GM23248 (cell line): ENCODE measurements at regions not wholly inside any gene's neighbourhood (a gene's known extent, or its start where the extent isn't known, plus 50 kb on each side); places are given as distances from the start of the nearest gene placed in this dataset.

ENCODE experiments used
- EZH2 ChIP-seq: fragments of 200-600 bp; sonication (generic); IDR thresholded peaks from 2 replicates; pipeline ENCODE4 v1.6.1; 2018; ENCODE audit warnings: antibody characterized with exemption, mild to moderate bottlenecking; ENCODE audit not compliant: insufficient read depth, poor library complexity, severe bottlenecking
- EZH2phosphoT487 ChIP-seq: fragments of 200-600 bp; sonication (generic); IDR thresholded peaks from 2 replicates; pipeline ENCODE4 v1.6.1; 2018; ENCODE audit warnings: antibody characterized with exemption, moderate library complexity, mild to moderate bottlenecking, low read depth; ENCODE audit not compliant: insufficient read depth

- TF ChIP-seq EZH2phosphoT487 (no peak), EZH2 (no peak)
Measured at GRCh38 chr2:56021579-56021978, 98.0 kb upstream of the EFEMP1 start.
